B cell (primary cell): ENCODE measurements at regions not wholly inside any gene's neighbourhood (a gene's known extent, or its start where the extent isn't known, plus 50 kb on each side); places are given as distances from the start of the nearest gene placed in this dataset.

Experiments used
- ATAC-seq: fragments of 200-7000 bp; cut with Tn5 transposase; one replicate; pipeline ENCODE4 v1.10.0; 2021; ENCODE audit warnings: low read depth, mild to moderate bottlenecking, moderate number of reproducible peaks, moderate library complexity
- CTCF ChIA-PET: fragments of 350-600 bp; sonication (Branson Sonifier 250); formaldehyde crosslinking; loops from one replicate; lab custom pipeline; 2021; ENCODE audit warnings: antibody characterized with exemption, inconsistent platforms; lab: Charles Lee
- POLR2A ChIA-PET: fragments of 350-600 bp; sonication (Branson Sonifier 250); formaldehyde crosslinking; loops from one replicate; lab custom pipeline; 2021; ENCODE audit warnings: antibody characterized with exemption; lab: Charles Lee
- DNase-seq: peaks from one replicate; pipeline ENCODE4 v3.0.0; 2013
- H2AFZ ChIP-seq: 2 replicates; pipeline ENCODE4 v1.6.1; 2012; ENCODE audit warnings: mild to moderate bottlenecking, low read depth, low read length; ENCODE audit not compliant: insufficient read depth, poor library complexity, severe bottlenecking
- H3K27ac ChIP-seq, 2 donors: 1 replicate in 1 of 2; 2 replicates in 1 of 2; pipeline ENCODE4 v1.5.1; 2012 to 2013; ENCODE audit warnings: low read length in 2 of 2, mild to moderate bottlenecking in 2 of 2, moderate library complexity in 1 of 2
- H3K27me3 ChIP-seq, 4 experiments: fragments of 200-600 bp in 1 of 4; sonication (generic) in 1 of 4; replicated peaks in 1 of 4; 1 replicate in 2 of 4; 2 replicates in 2 of 4; pipeline versions ENCODE4 v1.6.1 to v1.7.0; 2013 to 2016; ENCODE audit warnings: low read length in 3 of 4, mild to moderate bottlenecking in 2 of 4, mixed read lengths in 1 of 4, moderate library complexity in 1 of 4; ENCODE audit not compliant: insufficient read depth in 4 of 4, control insufficient read depth in 3 of 4; ENCODE audit errors: control extremely low read depth in 1 of 4
- H3K36me3 ChIP-seq, 2 experiments: replicated peaks in 1 of 2; 1 replicate in 1 of 2; 2 replicates in 1 of 2; pipeline versions ENCODE4 v1.6.1 to v1.7.1; 2013; ENCODE audit warnings: low read length in 1 of 2; ENCODE audit not compliant: insufficient read depth in 2 of 2, control insufficient read depth in 1 of 2; ENCODE audit errors: control extremely low read depth in 1 of 2, extremely low read depth in 1 of 2
- H3K4me1 ChIP-seq, 2 donors: fragments of 200-600 bp in 1 of 2; sonication (generic) in 1 of 2; 1 replicate in 1 of 2; 2 replicates in 1 of 2; pipeline versions ENCODE4 v1.5.1 to v1.6.1; 2013 to 2017; ENCODE audit warnings: low read length in 2 of 2; ENCODE audit not compliant: control insufficient read depth in 2 of 2, insufficient read depth in 2 of 2
- H3K4me2 ChIP-seq: replicated peaks from 2 replicates; pipeline ENCODE3; 2012; ENCODE audit warnings: mild to moderate bottlenecking, low read depth, low read length; ENCODE audit not compliant: poor library complexity, severe bottlenecking
- H3K4me3 ChIP-seq, 5 experiments: fragments of 200-600 bp in 1 of 5; sonication (generic) in 1 of 5; 1 replicate in 3 of 5; 2 replicates in 2 of 5; pipeline versions ENCODE4 v1.5.1 to v1.7.0; 2011 to 2016; ENCODE audit warnings: low read length in 4 of 5, mild to moderate bottlenecking in 4 of 5, low read depth in 2 of 5, control low read depth in 1 of 5, moderate library complexity in 1 of 5; ENCODE audit not compliant: insufficient read depth in 1 of 5; ENCODE audit errors: control extremely low read depth in 1 of 5, extremely low read depth in 1 of 5
- H3K79me2 ChIP-seq: fragments of 200-600 bp; sonication (generic); one replicate; pipeline ENCODE4 v1.6.0; 2016; ENCODE audit warnings: low read length; ENCODE audit not compliant: control insufficient read depth, insufficient read depth
- H3K9ac ChIP-seq: fragments of 200-600 bp; sonication (generic); 2 replicates; pipeline ENCODE4 v1.6.1; 2017; ENCODE audit warnings: mild to moderate bottlenecking, low read length, moderate library complexity
- H3K9me3 ChIP-seq, 3 donors: one replicate each; pipeline versions ENCODE4 v1.6.1 to v1.7.1; 2013; ENCODE audit warnings: low read length in 2 of 3; ENCODE audit not compliant: control insufficient read depth in 2 of 3, insufficient read depth in 1 of 3; ENCODE audit errors: control extremely low read depth in 1 of 3
- H4K20me1 ChIP-seq: 2 replicates; pipeline ENCODE4 v1.6.0; 2012; ENCODE audit warnings: mild to moderate bottlenecking, low read length; ENCODE audit not compliant: insufficient read depth, control insufficient read depth, poor library complexity, severe bottlenecking
- H3K27ac Mint-ChIP-seq: one replicate; pipeline ENCODE4 v1.8.0; 2021; ENCODE audit warnings: mixed read lengths
- H3K27me3 Mint-ChIP-seq: one replicate; pipeline ENCODE4 v1.8.0; 2021; ENCODE audit warnings: mixed read lengths
- H3K4me1 Mint-ChIP-seq: one replicate; pipeline ENCODE4 v1.8.0; 2021; ENCODE audit warnings: mixed read lengths
- H3K4me3 Mint-ChIP-seq: one replicate; pipeline ENCODE4 v1.8.0; 2021; ENCODE audit warnings: mixed read lengths
- H3K9me3 Mint-ChIP-seq: one replicate; pipeline ENCODE4 v1.8.0; 2022; ENCODE audit warnings: mixed read lengths; ENCODE audit not compliant: insufficient read depth
- CTCF ChIP-seq: fragments of 200-600 bp; IDR thresholded peaks from one replicate; pipeline ENCODE4 v1.8.0; 2022; ENCODE audit warnings: antibody characterized with exemption, mild to moderate bottlenecking
- EZH2 ChIP-seq: IDR thresholded peaks from 2 replicates; pipeline ENCODE4 v1.6.1; 2012; ENCODE audit warnings: borderline replicate concordance, low read depth, mild to moderate bottlenecking, moderate library complexity, low read length; ENCODE audit not compliant: insufficient read depth, poor library complexity, severe bottlenecking
- WGBS: methylation state at CpG from one replicate; pipeline ENCODE4 v1.1.5; 2013; ENCODE audit warnings: missing lambda C conversion rate; ENCODE audit not compliant: insufficient coverage; 5-methylcytosine and 5-hydroxymethylcytosine counted together
- intact Hi-C: fragments of 100-400 bp; cut with micrococcal nuclease; formaldehyde crosslinking; loops from one replicate; pipeline ENCODE4 v1.10.0; 2022

DNA sequence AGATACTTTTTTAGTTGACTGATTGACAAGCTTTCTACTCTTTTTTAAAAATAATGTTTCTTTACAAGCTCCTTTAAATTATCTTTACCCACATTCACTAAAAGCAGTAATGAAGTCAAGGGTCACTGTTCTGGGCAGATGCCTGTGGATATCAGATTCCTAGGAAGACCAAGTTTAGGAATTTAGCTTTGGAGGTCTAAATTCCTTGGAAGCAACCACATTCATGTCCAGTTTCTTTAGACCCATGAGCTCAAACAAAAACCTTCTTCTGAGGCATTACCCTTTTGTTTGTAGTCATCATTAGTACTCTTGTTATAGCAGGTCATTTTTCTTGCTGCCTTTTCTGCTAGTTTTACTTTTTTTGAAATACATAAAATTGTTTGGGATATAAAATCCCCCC, 462.9 kb upstream of the JAG1 start:
- CTCF ChIA-PET: no interaction called here

GRCh38 chr20:11137688-11138087, 463.9 kb upstream of the JAG1 start:
- Histone ChIP-seq H3K27ac (no peak overlapping the region), H4K20me1 (no peaks in the 10 kb centered on the region), H3K4me2 (no peak overlapping the region), H2AFZ (no peak overlapping the region), H3K79me2 (no peaks in the 10 kb centered on the region), H3K9me3 (no peaks in the 10 kb centered on the region), H3K36me3 (no peaks in the 10 kb centered on the region), H3K9ac (no peak overlapping the region), H3K27me3 (no peaks in the 10 kb centered on the region), H3K4me3 (no peak overlapping the region), H3K4me1 (no peaks in the 10 kb centered on the region)
- DNase-seq: no peak
- H3K27ac Mint-ChIP-seq: no peak overlapping the region
- TF ChIP-seq EZH2: no peak
- TF ChIP-seq CTCF: no peak
- intact Hi-C loops: no loop called here
- POLR2A ChIA-PET: no interaction called here
- H3K27me3 Mint-ChIP-seq: no peaks in the 10 kb centered on the region
- WGBS: 100% methylated on average over 1 of the region's 3 CpGs
- ATAC-seq: no peak
- CTCF ChIA-PET: no interaction called here
- H3K4me3 Mint-ChIP-seq: no peak overlapping the region
- H3K9me3 Mint-ChIP-seq: no peaks in the 10 kb centered on the region
- no peaks in the 10 kb centered on the region for H3K4me1 Mint-ChIP-seq

More for the DNA sequence above, 462.9 kb upstream of the JAG1 start:
- Histone ChIP-seq H3K9ac (no peak overlapping the region), H2AFZ (no peak overlapping the region), H3K9me3 (no peaks in the 10 kb centered on the region), H3K4me2 (no peak overlapping the region), H3K36me3 (no peaks in the 10 kb centered on the region), H3K4me3 (no peak overlapping the region), H3K4me1 (no peaks in the 10 kb centered on the region), H4K20me1 (no peaks in the 10 kb centered on the region), H3K27me3 (no peaks in the 10 kb centered on the region), H3K79me2 (no peaks in the 10 kb centered on the region), H3K27ac (no peak overlapping the region)
- Mint-ChIP-seq H3K27me3 (no peaks in the 10 kb centered on the region), H3K4me1 (no peaks in the 10 kb centered on the region), H3K9me3 (no peaks in the 10 kb centered on the region), H3K4me3 (no peak overlapping the region), H3K27ac (no peak overlapping the region)
- intact Hi-C loops: no loop called here
- DNase-seq (no peak), ATAC-seq (no peak)
- TF ChIP-seq CTCF (no peak), EZH2 (no peak)
- POLR2A ChIA-PET: no interaction called here
